Stimulated activated CD4-positive, alpha-beta T cell treated with anti-CD3 and anti-CD28 coated beads, Interleukin-2, amount 100 ng/mL, for 48 hours (primary cell): ENCODE measurements at regions not wholly inside any gene's neighbourhood (a gene's known extent, or its start where the extent isn't known, plus 50 kb on each side); places are given as distances from the start of the nearest gene placed in this dataset.
"Not testable (repeated sequence)": the region's sequence is repeated elsewhere in the genome, so short reads cannot be mapped to it uniquely, and the experiment has no call there.

Experiments used
- DNase-seq, 2 donors: peaks; one replicate each; pipeline ENCODE4 v3.0.0-alpha.2; 2020

DNA sequence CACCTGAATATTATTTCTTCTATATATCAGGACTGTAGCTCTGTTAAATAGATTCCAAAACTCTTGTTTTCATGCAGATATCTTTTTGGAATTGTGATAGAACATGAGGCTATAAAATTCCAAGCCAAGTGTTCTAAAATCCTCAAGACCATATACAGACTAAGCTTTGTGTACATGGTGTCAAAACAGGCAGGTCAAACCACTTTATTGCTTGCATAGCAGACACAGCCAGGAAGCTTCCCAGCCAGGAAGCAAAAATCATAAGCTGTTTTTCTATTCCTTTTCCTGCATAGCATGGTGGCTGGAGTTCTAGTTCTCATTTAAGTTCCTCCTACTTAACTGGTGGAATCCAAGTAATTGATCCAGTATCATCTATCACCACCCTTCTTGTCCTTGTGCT is 353.3 kb downstream of the PAX1 start:
- DNase-seq, result no peak

- DNase-seq, result no peak
Measured at GRCh38 chr20:22055981-22056380, 350.5 kb downstream of the PAX1 start.

- no peak for DNase-seq
Measured at GRCh38 chr20:22052025-22052650, 346.7 kb downstream of the PAX1 start.

GRCh38 chr20:22045956-22046507 is 340.6 kb downstream of the PAX1 start:
- DNase-seq, result not testable (repeated sequence)

DNA sequence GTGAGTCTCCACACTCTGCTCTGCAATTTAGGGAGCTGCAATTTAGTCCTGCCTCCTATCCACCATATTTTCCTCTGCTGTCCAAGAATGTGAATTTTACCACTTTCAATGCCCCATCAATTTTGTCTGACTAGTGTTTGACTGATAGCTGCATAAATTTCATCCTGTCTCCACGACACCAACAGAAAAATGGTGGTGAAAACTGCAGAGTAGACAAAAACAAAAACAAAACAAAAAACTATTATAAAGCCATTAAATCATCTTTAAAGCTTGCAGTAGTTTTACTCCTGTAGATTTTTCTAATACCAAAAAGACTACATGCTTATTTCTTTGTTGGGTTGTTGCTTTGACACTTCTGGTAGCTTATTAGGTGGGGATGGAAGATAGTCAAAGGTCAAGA is 322.0 kb downstream of the PAX1 start:
- no peak for DNase-seq

DNA sequence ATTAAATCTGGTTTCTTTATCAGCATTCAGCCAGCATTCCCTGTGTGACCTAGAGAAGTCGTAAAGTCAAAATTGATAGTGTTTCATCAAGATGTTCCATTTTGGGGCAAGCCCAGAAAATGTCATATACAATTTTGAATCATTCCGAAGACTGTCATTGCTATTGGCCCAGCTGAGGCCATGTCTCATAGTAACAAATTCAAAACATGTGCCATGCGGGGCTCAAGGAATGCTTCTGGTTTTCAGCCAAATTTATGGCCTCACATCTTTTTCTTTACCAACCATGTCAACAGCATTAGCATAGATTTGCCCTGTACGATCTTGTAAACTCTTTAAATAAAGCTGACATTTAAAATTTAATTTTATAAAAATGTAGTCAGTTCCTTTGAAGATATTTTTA is 314.7 kb downstream of the PAX1 start:
- no peak for DNase-seq

DNA sequence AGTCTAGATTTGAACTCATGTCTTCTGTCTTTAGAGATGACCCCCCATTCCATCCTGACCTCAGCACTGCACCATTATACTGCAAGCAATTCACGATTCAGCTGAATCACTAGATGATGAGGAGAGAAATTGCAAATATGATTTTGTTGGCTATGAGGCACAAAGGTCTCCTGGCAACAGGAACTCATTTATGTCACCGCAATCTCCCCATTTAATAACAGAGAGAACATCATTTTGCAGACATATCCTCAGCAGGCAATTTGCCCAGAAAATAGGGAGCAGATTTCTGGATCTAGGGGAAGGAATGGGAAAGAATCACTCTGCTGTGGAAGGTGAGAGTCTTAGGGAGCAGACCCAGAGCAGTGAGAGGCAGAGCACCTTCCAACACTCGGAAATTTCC is 303.0 kb downstream of the PAX1 start:
- DNase-seq, result no peak

GRCh38 chr20:22006306-22006705 is 300.8 kb downstream of the PAX1 start:
- no peak for DNase-seq

DNA sequence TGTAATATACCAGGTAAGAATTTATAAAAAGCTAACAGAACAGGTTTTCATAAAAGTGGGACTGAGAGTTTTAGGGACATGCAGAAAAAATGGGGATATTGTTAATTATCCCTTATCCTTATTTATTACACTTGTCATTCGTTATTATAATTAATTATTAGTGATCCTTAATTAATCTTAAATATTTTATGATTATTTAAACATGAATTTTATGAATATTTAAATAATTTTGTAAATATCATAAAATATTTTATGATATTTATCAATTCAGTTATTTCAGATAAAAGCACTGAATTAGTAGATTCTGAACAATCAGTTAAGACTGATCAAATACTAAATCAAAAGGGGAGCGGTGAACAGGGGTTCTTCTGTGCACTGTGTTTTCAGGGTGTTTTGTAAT is 300.1 kb downstream of the PAX1 start:
- no peak for DNase-seq

DNA sequence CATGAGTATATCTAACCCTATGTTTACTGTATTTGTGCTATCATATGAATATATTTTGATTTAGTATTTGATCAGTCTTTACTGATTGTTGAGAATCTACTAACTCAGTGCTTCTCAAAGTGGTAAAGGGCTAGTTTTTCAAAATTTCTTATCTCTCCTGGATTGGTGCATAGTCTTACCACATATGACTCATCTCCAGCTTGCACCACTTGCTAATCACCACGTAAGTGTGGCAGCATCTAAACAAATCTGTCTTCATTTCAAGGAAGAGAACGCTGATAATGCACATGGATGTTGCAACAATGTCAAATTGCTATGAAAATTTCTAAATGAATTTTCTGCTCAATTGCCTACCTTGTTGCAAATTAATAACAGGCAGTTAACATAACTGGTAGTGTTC is 299.5 kb downstream of the PAX1 start:
- no peak for DNase-seq

- no peak for DNase-seq
Measured at GRCh38 chr20:22003680-22004079, 298.2 kb downstream of the PAX1 start.

GRCh38 chr20:22001886-22002285 is 296.4 kb downstream of the PAX1 start:
- no peak for DNase-seq

DNA sequence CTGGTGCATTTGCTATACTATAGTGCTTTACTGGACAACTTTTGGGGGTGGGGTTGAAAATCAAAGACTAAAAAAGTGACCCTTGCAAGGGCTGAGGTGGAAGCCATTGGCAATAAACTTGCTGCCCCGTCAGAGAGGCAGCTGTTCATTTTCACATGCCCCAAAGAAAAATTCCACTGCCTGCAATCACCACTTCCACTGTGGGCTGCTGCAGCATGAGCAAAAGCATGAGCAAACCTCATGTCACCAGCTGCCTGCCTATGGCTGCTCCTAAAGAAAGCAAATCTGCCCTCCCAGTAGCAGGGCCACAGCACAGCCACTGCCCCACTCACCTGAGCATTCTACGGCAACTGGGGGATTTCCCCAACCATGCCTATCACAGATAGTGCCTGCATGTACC is 290.0 kb downstream of the PAX1 start:
- no peak for DNase-seq

GRCh38 chr20:21994203-21994602 is 288.7 kb downstream of the PAX1 start:
- no peak for DNase-seq

DNA sequence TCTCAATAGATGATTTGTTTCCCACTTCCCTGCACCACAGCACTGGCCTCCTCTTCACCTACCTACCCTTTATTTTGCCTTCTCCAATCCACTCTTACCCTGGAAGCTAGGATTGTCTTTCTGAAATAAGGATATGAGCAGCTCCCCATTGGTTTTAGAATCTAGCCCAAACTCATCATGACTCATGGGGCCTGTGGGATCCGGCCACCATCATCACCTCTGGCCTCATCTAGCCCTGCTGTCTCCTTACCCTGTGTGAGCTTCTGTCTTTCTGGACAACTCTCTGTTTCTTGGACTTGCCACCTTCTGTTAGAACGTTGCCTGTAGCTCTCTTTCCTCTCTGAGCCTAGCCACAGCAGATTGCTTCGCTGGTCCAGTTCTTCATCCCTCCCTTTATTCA is 277.1 kb downstream of the PAX1 start:
- DNase-seq, result no peak

- DNase-seq, result no peak
Measured at GRCh38 chr20:21981597-21982344, 276.3 kb downstream of the PAX1 start.

GRCh38 chr20:21981179-21981578 is 275.7 kb downstream of the PAX1 start:
- DNase-seq, result no peak

DNA sequence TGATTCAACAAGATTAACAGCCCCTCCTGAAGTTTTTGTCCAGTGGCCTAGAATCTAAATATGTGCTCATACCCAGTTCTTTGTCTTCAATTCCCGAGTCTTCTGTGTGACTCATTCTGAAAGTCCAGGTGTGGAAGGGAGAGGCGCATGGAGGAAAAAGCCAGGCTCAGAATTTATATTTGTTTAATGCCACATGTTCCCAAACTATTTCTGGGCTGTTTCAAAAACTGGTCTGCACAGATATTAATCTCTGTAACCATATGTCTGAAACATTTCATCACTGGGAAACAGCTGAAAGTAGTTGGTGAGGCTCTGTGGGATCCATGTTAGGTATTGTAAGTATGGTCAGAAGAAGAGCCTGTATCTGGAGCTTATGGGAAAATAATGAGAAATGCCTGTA is 266.0 kb downstream of the PAX1 start:
- no peak for DNase-seq

DNA sequence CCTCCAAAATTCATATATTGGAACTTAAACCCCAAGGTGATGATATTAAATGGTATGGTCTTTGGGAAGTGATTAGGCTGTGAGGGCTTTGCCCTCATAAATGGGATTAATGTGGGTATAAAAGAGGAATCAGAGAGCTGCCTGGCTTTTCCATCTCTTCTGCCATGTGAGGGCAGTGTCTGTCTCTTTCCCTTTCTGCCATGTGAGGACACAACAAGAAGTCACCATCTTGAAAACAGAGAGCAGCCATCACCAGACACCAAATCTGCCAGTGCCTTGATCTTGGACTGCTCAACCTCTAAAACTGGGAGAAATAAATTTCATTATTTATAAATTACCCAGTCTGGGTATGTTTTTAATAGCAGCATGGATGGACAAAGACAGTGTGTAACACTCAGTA is 263.0 kb downstream of the PAX1 start:
- no peak for DNase-seq

- DNase-seq, result no peak
Measured at GRCh38 chr20:21967481-21967880, 262.0 kb downstream of the PAX1 start.

- DNase-seq, result no peak
Measured at GRCh38 chr20:21956591-21956990, 251.1 kb downstream of the PAX1 start.

GRCh38 chr20:21947406-21947805 is 241.9 kb downstream of the PAX1 start:
- no peak for DNase-seq

GRCh38 chr20:21944227-21944626 is 238.8 kb downstream of the PAX1 start:
- DNase-seq, result no peak

DNA sequence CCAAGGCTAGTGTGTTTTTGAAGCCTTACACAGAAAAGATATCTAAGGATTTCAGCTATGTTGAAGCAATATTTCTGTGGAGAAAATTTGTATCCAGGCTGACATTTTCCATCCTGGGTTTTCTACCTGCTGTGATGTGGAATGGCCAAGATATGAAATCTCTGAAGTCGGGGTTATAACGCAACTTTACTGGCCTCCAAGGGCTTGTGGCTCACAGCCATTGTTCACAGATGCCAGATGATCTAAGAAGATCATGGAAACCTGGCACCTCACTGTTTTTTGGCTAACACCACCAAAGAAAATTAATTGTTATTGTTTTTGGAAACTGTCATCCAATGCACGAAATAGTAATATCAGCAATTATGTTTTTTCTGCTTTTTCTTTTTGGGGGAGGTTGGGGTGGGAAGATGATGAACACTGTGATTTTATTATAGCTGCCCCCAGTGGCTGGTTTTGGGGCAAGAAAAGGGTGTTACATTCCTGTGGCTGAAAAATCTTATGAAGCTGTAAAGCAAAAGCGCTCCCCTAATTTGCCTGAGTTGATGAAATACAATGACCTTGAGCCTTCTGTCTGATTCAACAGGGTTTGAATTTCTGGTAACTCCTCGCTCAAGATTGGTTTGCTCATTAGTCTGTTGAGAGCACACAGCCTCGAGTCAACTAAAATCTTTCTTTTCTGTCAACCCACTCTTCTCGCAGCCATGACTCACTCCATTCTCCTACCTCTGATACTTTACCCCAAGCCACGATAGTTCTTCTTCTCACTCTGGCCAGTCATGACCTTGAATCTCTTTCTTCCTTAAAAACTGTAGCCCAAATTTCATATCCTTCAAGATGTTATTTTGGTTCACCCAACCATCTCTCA is 236.7 kb downstream of the PAX1 start:
- no peak for DNase-seq
